HEK293 (cell line): ENCODE measurements at regions not wholly inside any gene's neighbourhood (a gene's known extent, or its start where the extent isn't known, plus 50 kb on each side); places are given as distances from the start of the nearest gene placed in this dataset.
"Not testable (repeated sequence)": the region's sequence is repeated elsewhere in the genome, so short reads cannot be mapped to it uniquely, and the experiment has no call there.

ENCODE experiments used
- CTCF ChIA-PET: fragments of 350-600 bp; formaldehyde crosslinking; extraction: SDS; loops from one replicate; lab custom pipeline; 2021; ENCODE audit warnings: antibody characterized with exemption; lab: Yijun Ruan, JAX
- POLR2A ChIA-PET: fragments of 300-600 bp; formaldehyde crosslinking; extraction: SDS; loops from one replicate; lab custom pipeline; 2020; ENCODE audit warnings: antibody characterized with exemption, inconsistent platforms; lab: Yijun Ruan, JAX
- H3K27ac ChIP-seq: fragments of 200-500 bp; sonication (Bioruptor generic); 2 replicates; pipeline ENCODE4 v1.5.1; 2014; ENCODE audit warnings: low read depth, low read length, control low read depth, inconsistent platforms; ENCODE audit errors: extremely low read depth
- H3K36me3 ChIP-seq, 2 experiments: fragments of 200-500 bp in 1 of 2; sonication (Bioruptor generic) in 1 of 2; 1 replicate in 1 of 2; 2 replicates in 1 of 2; pipeline ENCODE4 v1.5.1; 2014 to 2017; ENCODE audit warnings: inconsistent platforms in 2 of 2, low read length in 2 of 2; ENCODE audit not compliant: control insufficient read depth in 2 of 2, insufficient read depth in 1 of 2
- H3K4me1 ChIP-seq: fragments of 200-500 bp; sonication (Bioruptor generic); 2 replicates; pipeline ENCODE4 v1.5.1; 2014; ENCODE audit warnings: mild to moderate bottlenecking, low read length, inconsistent platforms; ENCODE audit not compliant: control insufficient read depth, insufficient read depth
- H3K4me3 ChIP-seq: 2 replicates; pipeline ENCODE4 v1.5.1; 2011; ENCODE audit warnings: low read depth, mild to moderate bottlenecking, control low read depth, low read length, moderate library complexity
- H3K9me3 ChIP-seq: fragments of 200-500 bp; sonication (Bioruptor generic); 2 replicates; pipeline ENCODE4 v1.5.1; 2014; ENCODE audit warnings: low read depth, low read length, inconsistent platforms; ENCODE audit not compliant: control insufficient read depth, insufficient read depth
- GLI4 ChIP-seq: fragments of 450-650 bp; formaldehyde crosslinking; IDR thresholded peaks from 2 replicates; pipeline ENCODE4 v1.5.1; 2016; ENCODE audit warnings: missing biosample characterization, missing genetic modification characterization
- GLIS1 ChIP-seq: fragments of 450-650 bp; formaldehyde crosslinking; IDR thresholded peaks from 2 replicates; pipeline ENCODE4 v1.5.1; 2016; ENCODE audit warnings: missing biosample characterization, missing genetic modification characterization
- HOXD13 ChIP-seq: sonication (generic); formaldehyde crosslinking; IDR thresholded peaks from 2 replicates; pipeline ENCODE4 v1.8.0; 2022; ENCODE audit warnings: missing genetic modification reagents, borderline replicate concordance
- KLF10 ChIP-seq: fragments of 450-650 bp; IDR thresholded peaks from 2 replicates; pipeline ENCODE4 v1.5.1; 2018; ENCODE audit warnings: missing biosample characterization, mild to moderate bottlenecking, missing genetic modification characterization
- MEIS1 ChIP-seq: sonication (generic); formaldehyde crosslinking; IDR thresholded peaks from 2 replicates; pipeline ENCODE4 v1.8.1; 2022; ENCODE audit warnings: missing genetic modification reagents, mild to moderate bottlenecking, borderline replicate concordance
- PRDM6 ChIP-seq: fragments of 450-650 bp; formaldehyde crosslinking; IDR thresholded peaks from 2 replicates; pipeline ENCODE4 v1.5.1; 2017; ENCODE audit warnings: missing biosample characterization, missing genetic modification characterization
- REPIN1 ChIP-seq: fragments of 450-650 bp; formaldehyde crosslinking; IDR thresholded peaks from 2 replicates; pipeline ENCODE4 v1.5.1; 2017; ENCODE audit warnings: missing biosample characterization, missing genetic modification characterization, low read depth
- ZBTB44 ChIP-seq: fragments of 450-650 bp; IDR thresholded peaks from 2 replicates; pipeline ENCODE4 v1.5.1; 2018; ENCODE audit warnings: missing biosample characterization, mild to moderate bottlenecking, missing genetic modification characterization
- ZBTB6 ChIP-seq: fragments of 450-650 bp; formaldehyde crosslinking; IDR thresholded peaks from 2 replicates; pipeline ENCODE4 v1.5.1; 2017; ENCODE audit warnings: missing biosample characterization, missing genetic modification characterization
- ZNF169 ChIP-seq: fragments of 450-650 bp; formaldehyde crosslinking; IDR thresholded peaks from 2 replicates; pipeline ENCODE4 v1.5.1; 2016; ENCODE audit warnings: missing biosample characterization, missing genetic modification characterization
- ZNF18 ChIP-seq: fragments of 450-650 bp; formaldehyde crosslinking; IDR thresholded peaks from 2 replicates; pipeline ENCODE4 v1.5.1; 2016; ENCODE audit warnings: missing biosample characterization, missing genetic modification characterization
- ZNF202 ChIP-seq: fragments of 450-650 bp; formaldehyde crosslinking; IDR thresholded peaks from 2 replicates; pipeline ENCODE4 v1.5.1; 2016; ENCODE audit warnings: missing biosample characterization, missing genetic modification characterization, borderline replicate concordance
- ZNF302 ChIP-seq: fragments of 450-650 bp; formaldehyde crosslinking; IDR thresholded peaks from 2 replicates; pipeline ENCODE4 v1.5.1; 2016; ENCODE audit warnings: missing biosample characterization, missing genetic modification characterization, low read depth
- ZNF391 ChIP-seq: fragments of 450-650 bp; formaldehyde crosslinking; IDR thresholded peaks from 2 replicates; pipeline ENCODE4 v1.5.1; 2016; ENCODE audit warnings: low read depth, missing biosample characterization, missing genetic modification characterization, borderline replicate concordance
- ZNF404 ChIP-seq: fragments of 450-650 bp; formaldehyde crosslinking; IDR thresholded peaks from 2 replicates; pipeline ENCODE4 v1.5.1; 2017; ENCODE audit warnings: missing biosample characterization, missing genetic modification characterization
- ZNF426 ChIP-seq: fragments of 450-650 bp; formaldehyde crosslinking; IDR thresholded peaks from 2 replicates; pipeline ENCODE4 v1.5.1; 2017; ENCODE audit warnings: missing biosample characterization, missing genetic modification characterization, mild to moderate bottlenecking, inconsistent platforms, moderate library complexity
- ZNF449 ChIP-seq: fragments of 450-650 bp; formaldehyde crosslinking; IDR thresholded peaks from 2 replicates; pipeline ENCODE4 v1.5.1; 2017; ENCODE audit warnings: missing biosample characterization, mild to moderate bottlenecking, missing genetic modification characterization, moderate library complexity
- ZNF529 ChIP-seq: fragments of 450-650 bp; formaldehyde crosslinking; IDR thresholded peaks from 2 replicates; pipeline ENCODE4 v1.5.1; 2017; ENCODE audit warnings: missing genetic modification characterization, missing biosample characterization; ENCODE audit not compliant: insufficient replicate concordance
- ZNF548 ChIP-seq: fragments of 450-650 bp; formaldehyde crosslinking; IDR thresholded peaks from 2 replicates; pipeline ENCODE4 v1.5.1; 2016; ENCODE audit warnings: missing biosample characterization, missing genetic modification characterization
- ZNF558 ChIP-seq: fragments of 450-650 bp; formaldehyde crosslinking; IDR thresholded peaks from 2 replicates; pipeline ENCODE4 v1.5.1; 2016; ENCODE audit warnings: missing biosample characterization, missing genetic modification characterization
- ZNF660 ChIP-seq: fragments of 450-650 bp; IDR thresholded peaks from 2 replicates; pipeline ENCODE4 v1.5.1; 2018; ENCODE audit warnings: missing biosample characterization, mild to moderate bottlenecking, missing genetic modification characterization
- ZNF707 ChIP-seq: fragments of 450-650 bp; formaldehyde crosslinking; IDR thresholded peaks from 2 replicates; pipeline ENCODE4 v1.5.1; 2016; ENCODE audit warnings: missing biosample characterization, missing genetic modification characterization
- ZXDB ChIP-seq: fragments of 450-650 bp; formaldehyde crosslinking; IDR thresholded peaks from 2 replicates; pipeline ENCODE4 v1.5.1; 2016; ENCODE audit warnings: missing biosample characterization, missing genetic modification characterization

- TF ChIP-seq ZBTB6 (tag by site-specific recombination) (no peak), ZBTB44 (no peak), ZNF660 (tag by site-specific recombination) (no peak), GLI4 (tag by site-specific recombination) (no peak)
Measured at GRCh38 chr5:39654715-39655114, 229.9 kb upstream of the DAB2 start (continued).

GRCh38 chr5:39652481-39652880, 227.7 kb upstream of the DAB2 start:
- H3K4me1 ChIP-seq, H3K27ac ChIP-seq, POLR2A ChIA-PET, H3K9me3 ChIP-seq, H3K36me3 ChIP-seq, H3K4me3 ChIP-seq: not testable (repeated sequence)
- CTCF ChIA-PET, result interaction anchor here (0.6 kb wide), 1 partner anchor 1059 kb away, joined by 3 read pairs; no protein-coding TSS in a partner anchor

GRCh38 chr5:39652036-39652435, 227.3 kb upstream of the DAB2 start:
- H3K27ac ChIP-seq, result no peak overlapping the region
- ChIA-PET POLR2A (no interaction called here), CTCF (no interaction called here)
- no peaks in the 10 kb centered on the region for H3K4me1 ChIP-seq
- H3K9me3 ChIP-seq, result no peaks in the 10 kb centered on the region
- no peaks in the 10 kb centered on the region for H3K36me3 ChIP-seq
- TF ChIP-seq GLIS1 (tag by site-specific recombination) (no peak), ZNF707 (tag by site-specific recombination) (no peak)
- no peak overlapping the region for H3K4me3 ChIP-seq

GRCh38 chr5:39650008-39650762, 225.4 kb upstream of the DAB2 start:
- ChIA-PET POLR2A (no interaction called here), CTCF (no interaction called here)
- no peaks in the 10 kb centered on the region for H3K36me3 ChIP-seq
- H3K4me3 ChIP-seq, result no peak overlapping the region
- no peak overlapping the region for H3K27ac ChIP-seq
- no peaks in the 10 kb centered on the region for H3K9me3 ChIP-seq
- H3K4me1 ChIP-seq, result no peaks in the 10 kb centered on the region
- TF ChIP-seq HOXD13 (CRISPR knock-in tag), result no peak
- no peak for TF ChIP-seq ZNF548 (tag by site-specific recombination)
- no peak for TF ChIP-seq ZNF18 (tag by site-specific recombination)
- no peak for TF ChIP-seq ZNF558
- no peak for TF ChIP-seq ZNF529 (tag by site-specific recombination)
- no peak for TF ChIP-seq ZNF302 (tag by site-specific recombination)
- no peak for TF ChIP-seq ZNF449 (tag by site-specific recombination)
- TF ChIP-seq ZNF391 (tag by site-specific recombination), result no peak
- TF ChIP-seq PRDM6 (tag by site-specific recombination), result no peak
- no peak for TF ChIP-seq MEIS1 (CRISPR knock-in tag)
- no peak for TF ChIP-seq ZNF404 (tag by site-specific recombination)
- TF ChIP-seq KLF10 (tag by site-specific recombination), result no peak
- TF ChIP-seq ZNF202, result no peak
- TF ChIP-seq ZNF426 (tag by site-specific recombination), result no peak
- no peak for TF ChIP-seq ZXDB (tag by site-specific recombination)
- no peak for TF ChIP-seq REPIN1 (tag by site-specific recombination)
- TF ChIP-seq ZNF169 (tag by site-specific recombination), result no peak
